GM21423 (cell line): ENCODE measurements at regions not wholly inside any gene's neighbourhood (a gene's known extent, or its start where the extent isn't known, plus 50 kb on each side); places are given as distances from the start of the nearest gene placed in this dataset.
A peak's percentile ranks its signal among the peaks of the same experiment; 100 is the strongest.

Source experiments
- ATAC-seq: cut with Tn5 transposase; IDR thresholded peaks from one replicate; pipeline ENCODE4 v1.9.1; 2021; ENCODE audit warnings: mild to moderate bottlenecking, moderate library complexity; ENCODE audit not compliant: unreplicated experiment

GRCh38 chr2:161090411-161090810 lies 69.8 kb upstream of the TANK start:
- peak; percentile 48 for ATAC-seq

GRCh38 chr2:161095314-161095713 lies 64.9 kb upstream of the TANK start:
- no peak for ATAC-seq

GRCh38 chr2:161096336-161096735 lies 63.9 kb upstream of the TANK start:
- no peak for ATAC-seq

GRCh38 chr2:161097157-161097556 lies 63.1 kb upstream of the TANK start:
- no peak for ATAC-seq

GRCh38 chr2:161100211-161100895 lies 59.9 kb upstream of the TANK start:
- no peak for ATAC-seq

GRCh38 chr2:161101406-161101805 lies 58.8 kb upstream of the TANK start:
- ATAC-seq, result no peak

GRCh38 chr2:161102770-161103450 lies 57.3 kb upstream of the TANK start:
- ATAC-seq, result no peak

GRCh38 chr2:161103451-161103831 lies 56.8 kb upstream of the TANK start:
- ATAC-seq, result no peak

GRCh38 chr2:161104054-161104553 lies 56.1 kb upstream of the TANK start:
- peak; percentile 92 for ATAC-seq

GRCh38 chr2:161107265-161107664 lies 53.0 kb upstream of the TANK start:
- no peak for ATAC-seq
